GM19372 (cell line): ENCODE measurements at regions not wholly inside any gene's neighbourhood (a gene's known extent, or its start where the extent isn't known, plus 50 kb on each side); places are given as distances from the start of the nearest gene placed in this dataset.
"Not testable (repeated sequence)": the region's sequence is repeated elsewhere in the genome, so short reads cannot be mapped to it uniquely, and the experiment has no call there.

Experiments used
- ATAC-seq: cut with Tn5 transposase; IDR thresholded peaks from one replicate; pipeline ENCODE4 v1.9.1; 2021; ENCODE audit warnings: mild to moderate bottlenecking, low read depth, moderate library complexity; ENCODE audit not compliant: unreplicated experiment

DNA sequence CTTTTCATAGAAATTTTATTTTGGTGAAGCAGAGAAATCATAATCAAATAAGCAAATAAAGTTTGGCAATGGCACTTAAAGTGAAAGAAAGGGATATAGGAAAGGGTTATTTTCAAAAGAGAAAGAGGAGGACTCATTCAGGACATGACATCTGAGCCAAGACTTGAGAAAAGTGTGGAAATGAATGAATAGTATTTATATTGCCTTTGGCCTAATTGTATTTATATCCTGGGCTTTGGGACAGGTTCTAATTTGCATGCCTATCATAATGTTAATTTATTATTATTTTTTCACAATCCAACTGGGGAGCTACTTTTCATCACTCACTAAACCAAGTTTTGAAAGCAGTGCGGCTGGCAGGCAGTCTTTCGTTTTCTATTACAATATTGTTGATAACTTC, 376.8 kb downstream of the HGF start:
- no peak for ATAC-seq

DNA sequence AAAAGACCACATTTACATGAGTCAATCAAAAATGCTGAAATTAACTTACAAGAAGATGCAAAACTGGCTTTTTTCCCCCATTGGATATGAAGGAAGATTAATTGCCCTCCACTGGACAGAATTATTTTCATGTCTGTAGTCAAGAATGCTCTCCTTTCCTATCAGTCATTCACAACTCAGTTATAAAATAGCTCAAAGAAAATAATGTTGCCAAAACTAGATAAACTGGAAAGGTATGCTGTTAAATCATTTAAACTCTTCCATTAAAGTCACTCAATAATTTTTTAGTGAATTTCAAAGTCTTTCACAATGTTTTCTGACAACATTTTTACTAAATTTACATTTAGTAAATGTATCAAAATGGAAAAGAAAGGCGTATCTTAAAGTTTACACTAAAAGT, 384.5 kb downstream of the HGF start:
- no peak for ATAC-seq

DNA sequence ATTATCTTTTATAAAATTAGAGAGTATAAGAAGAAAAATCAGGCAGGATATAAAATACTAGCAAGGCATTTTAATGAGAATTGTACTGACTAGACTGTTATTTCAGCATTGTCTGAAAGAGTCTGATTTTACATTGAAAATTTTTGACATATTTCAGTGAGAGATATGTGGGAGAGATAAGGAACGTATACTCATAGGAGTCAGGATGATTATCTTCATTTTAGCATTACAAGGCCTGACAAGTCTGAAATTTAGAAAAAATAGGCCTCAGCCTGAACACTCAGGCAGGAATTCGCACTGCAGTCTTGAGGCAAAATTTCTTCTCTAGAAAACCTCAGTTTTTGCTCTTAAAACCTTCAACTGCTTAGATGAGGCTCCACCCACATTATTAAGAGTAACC, 386.0 kb downstream of the HGF start:
- no peak for ATAC-seq

DNA sequence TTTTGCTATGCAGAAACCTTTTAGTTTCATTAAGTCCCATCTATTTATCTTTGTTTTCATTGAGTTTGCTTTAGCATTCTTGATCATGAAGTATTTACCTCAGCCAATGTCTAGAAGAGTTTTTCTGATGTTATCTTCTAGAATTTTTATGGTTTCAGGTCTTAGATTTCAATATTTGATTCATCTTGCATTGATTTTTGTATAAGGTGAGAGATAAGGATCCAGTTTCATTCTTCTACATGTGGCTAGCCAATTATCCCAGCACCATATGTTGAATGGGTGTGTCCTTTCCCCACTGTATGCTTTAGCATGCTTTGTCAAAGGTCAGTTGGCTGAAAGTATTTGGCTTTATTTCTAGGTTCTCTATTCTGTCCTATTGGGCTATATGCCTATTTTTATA, 395.2 kb downstream of the HGF start:
- not testable (repeated sequence) for ATAC-seq

DNA sequence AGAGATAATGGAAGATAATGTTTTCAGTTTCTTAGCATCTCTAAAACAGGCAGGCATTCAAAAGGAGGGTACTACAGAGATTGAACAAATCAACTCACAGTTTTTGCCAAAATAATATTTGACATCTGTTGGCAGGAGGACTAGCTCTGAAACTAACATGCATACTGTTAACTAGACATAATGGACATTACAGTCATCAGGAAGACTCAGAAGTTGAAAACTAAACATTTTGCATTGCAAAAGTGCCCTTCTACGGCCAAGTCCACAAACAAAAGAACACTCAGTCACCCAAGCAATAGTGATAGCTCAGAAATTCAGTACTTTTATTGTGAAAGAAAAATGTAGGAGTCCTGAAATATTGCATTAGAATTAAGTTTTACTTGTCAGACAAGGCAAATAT, 399.0 kb downstream of the HGF start:
- no peak for ATAC-seq

DNA sequence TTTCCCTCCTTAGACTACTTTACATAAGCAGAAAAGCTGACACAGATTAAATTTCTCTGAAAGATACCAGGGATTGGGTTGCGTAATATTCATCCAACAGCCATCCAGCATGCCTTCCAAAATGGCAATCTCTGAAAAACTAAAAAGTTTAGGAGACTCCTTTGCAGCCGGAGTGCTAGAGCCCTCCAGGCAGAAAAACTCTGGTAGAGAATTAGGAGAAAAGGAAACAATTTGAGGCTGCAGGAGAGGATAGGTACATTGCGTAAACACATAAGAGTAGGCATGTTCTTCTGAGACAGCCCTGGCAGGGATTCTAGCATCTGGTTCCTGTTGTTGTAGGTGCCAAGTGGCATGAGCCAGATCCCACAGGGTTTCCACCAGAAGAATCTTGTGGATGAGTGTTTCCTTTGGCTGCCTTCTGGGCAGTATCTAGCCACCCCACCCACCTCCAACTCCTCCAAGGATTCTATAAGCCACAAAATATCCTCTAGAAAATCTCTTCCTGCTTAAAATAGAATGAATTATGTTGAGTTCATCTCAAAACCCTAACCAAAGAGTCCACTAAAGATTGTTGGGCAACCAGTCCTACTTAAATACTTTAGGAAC, 402.4 kb downstream of the HGF start:
- ATAC-seq: no peak

DNA sequence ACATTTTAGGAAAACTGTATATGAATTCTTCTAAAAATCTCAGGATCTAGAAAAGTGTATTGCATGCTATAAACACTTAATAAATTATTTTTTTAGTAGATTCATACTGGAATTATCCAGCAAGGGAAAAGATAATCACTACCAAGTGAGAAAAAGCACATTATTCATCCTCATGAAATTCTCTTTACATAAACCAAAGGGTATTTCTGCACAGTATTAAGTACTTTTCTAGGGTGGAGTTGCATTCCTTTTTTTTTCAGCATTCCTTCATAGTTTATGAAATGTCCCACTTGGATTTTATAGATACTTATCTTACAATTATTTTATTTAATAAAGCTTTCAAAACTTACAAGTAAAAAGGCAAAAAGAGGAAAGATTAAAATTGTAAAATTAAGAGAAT, 403.3 kb downstream of the HGF start:
- ATAC-seq: no peak

DNA sequence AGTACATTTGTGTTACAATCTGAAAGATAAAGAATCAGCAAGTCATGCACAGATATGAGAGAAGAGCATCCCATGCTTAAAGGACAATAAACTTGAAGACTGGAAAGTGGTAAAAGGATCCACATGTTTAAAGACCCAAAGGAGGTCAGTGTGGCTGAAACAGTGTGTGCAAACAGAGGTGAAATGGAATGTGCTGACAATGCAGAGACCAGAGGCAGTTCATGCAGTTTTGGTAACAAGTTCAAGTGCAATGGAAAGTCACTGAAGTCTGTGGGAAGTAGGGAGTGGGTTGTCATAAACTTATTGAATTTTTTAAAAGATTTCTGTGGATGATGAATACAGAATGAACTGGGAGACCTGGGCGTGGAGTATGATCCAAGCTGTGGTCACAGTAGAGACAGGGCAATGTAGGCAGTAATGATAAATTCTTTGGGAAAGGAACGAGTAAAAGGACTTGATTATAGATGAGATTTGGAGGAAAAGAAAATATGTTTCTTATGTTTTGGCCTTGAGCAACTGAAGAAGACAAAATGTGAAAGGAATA, 408.0 kb downstream of the HGF start:
- no peak for ATAC-seq

DNA sequence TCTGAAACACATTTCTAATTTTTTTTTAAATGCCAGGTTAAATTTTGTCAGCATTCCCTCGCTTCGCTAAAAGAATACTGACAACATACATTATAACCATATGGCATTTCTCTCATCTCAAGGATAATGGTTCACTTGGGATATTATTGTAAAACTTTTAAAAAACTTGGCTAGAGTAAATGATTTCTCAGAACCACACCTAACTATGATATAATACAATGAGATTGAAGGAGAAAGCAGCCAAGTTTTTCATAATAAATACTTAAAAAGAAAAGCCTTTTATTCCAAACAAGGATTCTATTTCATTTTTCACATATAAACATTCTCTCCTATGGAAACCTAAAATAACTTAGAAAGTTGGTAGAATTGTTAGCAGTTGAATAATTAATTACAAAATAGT, 413.9 kb downstream of the HGF start:
- no peak for ATAC-seq

DNA sequence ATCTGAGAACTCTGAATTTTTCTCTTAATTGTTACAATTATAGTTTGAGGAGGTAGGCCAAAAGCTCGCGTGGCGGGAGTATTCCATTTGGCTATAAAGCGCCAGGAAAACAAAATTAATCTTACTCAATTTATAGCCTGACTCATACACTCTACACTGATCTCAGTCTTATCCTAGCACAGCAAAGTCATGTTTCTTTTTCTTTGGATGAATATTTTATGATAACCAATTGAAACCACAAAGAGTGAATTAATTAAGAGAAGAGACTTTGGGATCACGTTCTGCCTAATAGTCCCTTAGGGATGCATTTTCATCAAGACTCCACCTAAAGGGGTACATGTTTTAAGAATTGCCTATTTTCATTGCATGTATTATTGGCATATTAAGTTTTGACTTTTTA, 420.8 kb downstream of the HGF start:
- no peak for ATAC-seq

DNA sequence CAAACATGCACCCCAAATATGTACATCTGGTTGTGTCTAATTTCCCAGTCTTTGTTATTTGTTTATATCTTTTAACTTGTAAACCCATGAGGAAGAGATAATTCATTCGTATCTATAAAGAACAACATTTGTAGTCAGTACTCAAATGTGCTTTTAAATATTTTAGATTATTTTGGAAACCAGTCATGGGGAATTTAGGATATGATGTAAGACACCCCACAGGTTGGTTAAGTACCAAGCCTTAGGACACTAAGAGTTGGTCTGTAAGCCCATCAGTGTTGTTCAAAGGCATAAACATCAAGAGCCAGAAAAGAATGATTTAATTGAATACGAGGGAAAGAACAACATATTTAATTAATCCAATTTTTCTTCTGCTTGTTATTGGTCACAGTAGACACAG, 421.1 kb upstream of the SEMA3C start:
- no peak for ATAC-seq

DNA sequence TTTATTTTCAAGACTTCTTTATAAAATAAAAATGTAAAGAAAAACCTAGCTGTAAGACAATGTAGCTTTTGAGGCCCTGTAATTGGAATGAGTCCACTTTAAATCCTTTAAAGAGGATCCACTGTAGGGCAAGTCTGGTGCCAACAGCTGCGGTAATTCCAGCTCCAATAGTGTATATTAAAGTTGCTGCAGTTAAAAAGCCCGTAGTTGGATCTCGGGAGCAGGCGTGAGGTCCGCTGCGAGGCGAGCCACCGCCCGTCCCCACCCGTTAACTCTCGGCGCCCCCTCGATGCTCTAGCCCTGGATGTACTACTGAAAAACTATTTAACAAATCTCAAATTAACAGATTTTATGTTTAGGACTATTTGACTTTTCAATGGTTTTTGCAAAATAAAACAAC, 414.7 kb upstream of the SEMA3C start:
- ATAC-seq: no peak

DNA sequence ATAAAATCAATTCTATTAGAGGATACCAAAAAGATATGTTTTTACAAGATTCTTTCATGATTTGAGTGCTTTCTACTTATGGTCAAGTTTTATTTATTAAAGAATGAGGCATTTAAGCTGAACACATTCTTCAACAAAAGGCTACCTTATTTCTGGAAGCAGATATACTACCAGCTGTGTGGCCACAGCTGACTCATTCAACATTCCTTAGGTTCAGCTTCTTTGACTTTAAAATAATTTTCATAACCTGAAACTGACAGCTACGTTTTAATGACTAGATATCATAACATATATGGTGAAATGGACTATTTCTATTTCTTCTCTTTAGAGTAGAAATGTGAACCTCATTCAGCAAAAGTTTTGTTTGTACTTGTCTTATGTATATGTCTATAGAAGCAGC, 414.2 kb upstream of the SEMA3C start:
- ATAC-seq: no peak

DNA sequence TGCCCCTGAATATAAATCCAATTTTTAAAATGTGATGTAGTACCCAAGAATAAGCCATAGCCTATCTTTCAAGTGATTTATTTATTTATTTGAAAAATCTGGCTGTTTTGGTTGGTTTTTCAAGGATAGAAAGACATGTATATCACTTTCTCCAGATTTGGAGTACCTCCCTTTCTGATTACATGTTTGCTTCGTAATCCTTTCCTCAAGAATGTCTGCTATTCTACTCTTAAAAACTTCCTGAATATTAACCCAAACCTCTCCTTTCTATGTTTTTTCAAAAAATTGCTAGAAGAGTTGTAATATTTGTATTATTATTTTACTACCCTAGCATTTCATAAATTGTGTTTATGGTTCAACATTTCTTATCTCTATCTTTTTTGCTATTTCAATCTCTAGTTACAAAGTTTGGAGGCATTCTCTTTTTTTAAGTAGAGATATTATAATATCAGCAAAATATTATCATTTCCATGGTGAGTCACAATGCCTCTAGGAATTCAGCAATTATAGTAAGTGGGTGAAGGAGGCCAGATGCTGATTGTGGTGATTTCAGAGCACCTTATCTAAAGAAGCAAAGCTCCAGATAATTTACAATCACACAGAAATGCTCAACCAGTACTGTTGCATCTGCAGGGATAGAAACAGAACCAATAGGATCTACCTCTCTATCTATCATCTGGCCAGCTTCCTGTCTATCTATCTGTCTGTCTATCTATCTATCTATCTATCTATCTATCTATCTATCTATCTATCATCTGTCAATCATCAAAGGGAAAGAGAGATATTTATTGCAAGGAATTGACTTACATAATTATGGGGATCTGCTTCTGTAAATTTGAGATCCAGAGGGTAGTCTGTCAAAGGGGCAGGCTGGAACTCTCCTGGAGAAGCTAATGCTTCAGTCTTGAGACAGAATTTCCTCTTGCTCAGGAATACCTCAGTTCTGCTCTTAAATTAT, 412.5 kb upstream of the SEMA3C start:
- no peak for ATAC-seq

DNA sequence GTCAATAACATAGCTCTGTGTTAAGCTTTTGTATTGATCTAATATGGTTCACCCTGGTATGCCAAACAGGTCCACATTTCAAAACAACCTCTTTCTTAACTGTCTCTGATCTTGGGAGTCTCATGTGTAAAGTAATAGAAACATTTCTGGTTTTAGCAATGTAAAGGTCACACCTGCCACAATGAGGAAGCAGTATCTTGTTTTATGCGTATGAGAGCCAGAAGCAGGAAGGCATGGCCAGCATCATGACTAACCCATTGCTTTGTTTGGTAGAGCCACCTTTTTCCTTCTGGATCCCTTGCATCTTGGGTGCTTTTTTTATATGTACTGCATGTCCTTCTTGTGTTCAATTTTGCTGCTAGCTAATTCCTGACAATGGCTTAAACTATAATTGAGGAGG, 411.3 kb upstream of the SEMA3C start:
- no peak for ATAC-seq

DNA sequence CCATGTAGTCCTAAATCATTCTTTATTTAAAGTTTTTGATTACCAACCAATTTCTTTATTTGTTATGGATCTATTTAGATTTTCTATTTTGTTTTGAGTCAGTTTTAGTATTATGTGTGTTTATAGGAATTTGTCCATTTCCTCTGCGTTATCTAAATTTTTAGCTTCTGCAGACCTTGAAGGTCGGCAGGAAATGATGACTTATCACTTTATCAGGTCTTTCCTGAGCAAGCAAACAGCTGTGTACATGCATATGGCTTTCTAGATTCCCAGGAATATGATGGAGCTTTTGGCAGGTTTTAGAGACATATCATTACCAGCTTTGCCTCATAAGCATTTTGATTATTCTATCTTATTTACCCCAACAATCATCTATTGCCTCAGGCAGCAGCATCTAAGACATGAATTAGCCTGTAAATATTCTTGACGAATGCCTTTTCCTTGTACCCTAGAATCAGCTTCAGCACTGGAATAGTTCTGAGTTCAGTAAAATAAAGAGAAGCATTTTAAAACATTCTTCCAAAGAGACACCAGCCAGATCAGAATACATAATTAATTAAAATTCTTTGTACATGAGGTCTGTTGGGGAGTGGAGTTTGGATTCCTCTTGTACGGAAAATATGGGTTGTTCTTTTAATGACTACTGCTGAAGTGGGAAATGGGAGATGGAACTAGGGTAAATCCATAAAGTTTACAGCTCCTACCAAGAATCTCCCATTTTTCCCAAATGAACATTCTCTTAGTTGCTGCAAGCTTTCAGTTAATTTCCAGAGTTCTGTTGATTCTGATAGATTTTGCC, 408.8 kb upstream of the SEMA3C start:
- no peak for ATAC-seq

DNA sequence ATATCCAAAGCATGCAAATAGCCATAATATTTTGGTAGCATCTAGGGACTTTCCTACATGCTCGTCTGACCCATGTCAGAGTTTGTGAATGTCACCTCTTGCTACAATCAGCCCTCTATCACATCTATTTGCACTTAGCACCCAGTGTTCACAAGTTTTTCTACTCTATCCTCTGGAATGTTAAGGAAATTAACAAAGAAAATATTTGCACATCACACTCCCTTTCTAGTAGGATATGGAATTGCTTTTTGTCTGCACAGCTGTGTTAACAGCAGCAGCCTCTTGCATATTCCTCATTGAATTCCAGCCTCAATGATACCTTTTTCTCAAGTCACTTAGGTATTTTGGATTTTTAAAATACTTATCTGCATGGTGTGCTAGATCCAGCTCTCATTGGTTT, 403.1 kb upstream of the SEMA3C start:
- ATAC-seq: no peak

DNA sequence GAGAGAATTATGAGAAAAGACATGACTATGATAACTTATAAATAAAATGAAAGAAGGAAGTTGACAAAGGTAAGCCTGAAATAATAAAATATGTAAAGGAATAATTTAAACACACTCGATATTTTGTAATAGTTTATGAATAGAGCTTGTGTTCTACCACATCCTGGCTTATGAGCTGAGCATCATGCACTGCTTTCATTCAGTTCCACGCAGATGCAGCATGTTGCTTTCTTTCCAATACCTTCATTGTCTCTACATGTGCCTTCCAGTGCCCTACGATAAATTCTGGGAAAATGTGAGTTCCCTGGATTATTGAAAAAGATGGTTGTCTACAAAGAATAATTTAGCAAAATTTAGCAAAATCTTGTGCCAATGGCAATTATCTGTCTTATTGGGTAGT, 398.9 kb upstream of the SEMA3C start:
- no peak for ATAC-seq

DNA sequence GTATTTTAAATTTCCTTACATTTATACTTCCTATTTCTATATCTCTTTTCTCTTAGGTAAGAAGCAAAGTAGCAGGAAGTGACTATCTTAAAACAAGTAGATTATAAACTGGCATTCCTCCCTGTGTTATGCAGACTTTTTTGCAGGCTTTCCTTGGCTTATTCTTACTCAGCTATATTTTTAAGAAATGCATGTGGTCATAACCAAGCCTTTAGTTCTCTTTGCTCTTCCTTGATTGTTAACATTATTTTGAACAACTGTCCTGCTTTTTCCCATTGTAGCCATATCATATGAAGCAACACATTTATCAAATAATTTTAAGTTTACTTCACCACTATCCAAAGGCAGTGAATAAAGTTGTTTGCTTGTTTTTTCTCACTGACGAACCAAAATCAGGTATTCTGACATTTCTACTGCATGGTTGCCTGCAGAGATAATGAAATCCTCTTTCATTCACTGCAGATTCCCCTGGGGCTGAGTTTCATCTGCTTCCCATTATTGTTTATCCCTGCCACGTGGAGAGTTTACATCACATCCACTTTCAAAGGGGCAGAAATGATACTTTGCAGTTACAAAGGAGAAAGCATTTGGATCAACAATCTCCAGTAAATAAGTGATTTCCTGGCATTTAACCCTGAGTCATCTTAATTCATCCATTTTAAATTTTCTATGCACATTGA, 389.9 kb upstream of the SEMA3C start:
- ATAC-seq: no peak

DNA sequence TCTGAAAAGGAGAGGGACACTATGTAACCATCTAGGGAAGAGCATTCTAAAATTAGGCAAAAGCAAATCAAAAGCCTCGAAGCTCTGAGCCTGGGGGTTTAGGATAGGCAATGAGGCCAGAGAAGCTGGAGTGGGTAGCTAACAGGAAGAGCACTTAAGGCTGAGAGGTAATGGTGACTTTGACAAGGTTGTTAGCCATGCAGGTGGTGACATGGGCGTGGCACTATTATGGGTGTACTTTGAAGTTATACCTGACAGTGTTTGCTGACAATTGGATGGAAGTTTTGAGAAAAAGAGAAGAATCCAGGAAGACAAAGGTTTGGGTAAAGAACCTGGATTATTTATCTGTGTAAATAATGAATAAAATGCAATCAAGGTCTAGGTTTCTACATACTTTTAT, 383.0 kb upstream of the SEMA3C start:
- ATAC-seq: no peak

DNA sequence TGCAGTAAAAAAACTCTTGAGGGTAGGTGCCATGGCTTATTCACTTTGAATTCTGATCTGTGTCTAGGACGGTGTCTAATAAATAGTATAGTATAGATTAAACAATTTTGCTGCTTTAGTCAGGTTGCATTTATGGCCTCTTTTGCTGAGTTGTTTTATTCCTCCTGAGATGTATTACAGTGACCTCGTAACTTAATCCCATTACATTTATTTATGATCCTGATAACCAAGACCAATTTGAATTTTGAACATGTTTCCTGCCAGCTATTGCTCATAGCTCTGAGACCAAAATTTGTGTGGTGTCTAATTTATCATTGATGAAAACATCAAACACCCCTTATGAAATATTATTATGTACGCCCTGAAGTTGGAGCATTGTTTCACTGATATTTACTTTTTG, 381.9 kb upstream of the SEMA3C start:
- no peak for ATAC-seq
